ENCODE measurements at regions not wholly inside any gene's neighbourhood (a gene's known extent, or its start where the extent isn't known, plus 50 kb on each side); places are given as distances from the start of the nearest gene placed in this dataset.
"Not testable (repeated sequence)": the region's sequence is repeated elsewhere in the genome, so short reads cannot be mapped to it uniquely, and the experiment has no call there.

DNA sequence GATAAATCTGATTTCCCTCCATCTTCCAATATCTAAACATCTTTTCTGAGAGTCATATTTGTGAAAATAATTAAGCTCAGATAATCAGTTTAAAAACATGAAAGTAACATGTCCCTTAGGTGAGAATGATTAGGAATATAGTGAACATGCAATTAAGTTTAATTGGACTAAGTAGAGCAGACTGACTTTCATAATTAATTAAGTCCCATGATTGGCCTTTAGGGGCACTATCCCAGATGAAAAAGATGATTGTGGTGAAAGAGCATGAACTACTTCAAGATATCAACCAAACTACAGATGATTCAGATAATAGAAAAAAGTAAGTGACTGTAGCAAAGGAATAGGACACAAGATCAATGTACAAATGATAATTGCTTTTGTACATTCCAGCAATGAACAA lies 758.8 kb downstream of the STIM2 start:
- DNase-seq (ENCODE audit: low read depth in 4 of 4, low spot score in 3 of 4): no peak

GRCh38 chr4:27620886-27621285 lies 760.2 kb downstream of the STIM2 start:
- no peak for DNase-seq (ENCODE audit: low read depth in 4 of 4, low spot score in 3 of 4)

DNA sequence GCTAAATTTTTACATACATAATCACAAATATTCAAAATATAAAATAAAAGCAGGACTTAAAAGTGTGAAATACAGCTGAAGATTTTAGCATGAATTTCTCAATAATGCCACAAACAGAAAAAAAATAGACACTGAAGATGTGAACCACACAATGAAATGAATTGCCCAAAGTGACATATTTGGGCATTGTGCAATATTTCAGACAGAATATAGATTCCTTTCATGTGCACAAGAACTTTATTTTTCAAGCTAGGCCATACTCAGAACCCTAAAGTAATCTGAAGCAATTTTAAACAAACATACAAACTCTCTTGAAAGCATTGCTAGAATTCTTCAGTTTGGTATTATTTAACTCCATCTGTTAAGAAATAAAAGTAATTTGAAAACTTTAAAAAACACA lies 764.1 kb downstream of the STIM2 start:
- DNase-seq (ENCODE audit: low read depth in 4 of 4, low spot score in 3 of 4): no peak

DNA sequence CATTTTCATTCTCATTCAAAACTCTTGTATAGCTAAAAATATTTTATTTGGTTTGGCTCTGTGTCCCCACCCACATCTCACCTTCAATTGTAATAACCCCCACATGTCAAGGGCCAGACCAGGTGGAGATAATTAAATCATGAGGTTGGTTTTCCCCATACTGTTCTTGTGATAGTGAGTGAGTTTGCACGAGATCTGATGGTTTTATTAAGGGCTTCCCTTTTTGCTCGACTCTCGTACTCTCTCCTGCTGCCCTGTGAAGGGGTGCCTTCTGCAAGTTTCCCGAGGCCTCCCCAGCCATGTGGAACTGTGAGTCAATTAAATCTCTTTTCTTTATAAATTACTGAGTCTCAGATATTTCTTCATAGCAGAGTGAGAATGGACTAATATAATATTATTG lies 768.0 kb downstream of the STIM2 start:
- DNase-seq (ENCODE audit: low read depth in 4 of 4, low spot score in 3 of 4): no peak

DNA sequence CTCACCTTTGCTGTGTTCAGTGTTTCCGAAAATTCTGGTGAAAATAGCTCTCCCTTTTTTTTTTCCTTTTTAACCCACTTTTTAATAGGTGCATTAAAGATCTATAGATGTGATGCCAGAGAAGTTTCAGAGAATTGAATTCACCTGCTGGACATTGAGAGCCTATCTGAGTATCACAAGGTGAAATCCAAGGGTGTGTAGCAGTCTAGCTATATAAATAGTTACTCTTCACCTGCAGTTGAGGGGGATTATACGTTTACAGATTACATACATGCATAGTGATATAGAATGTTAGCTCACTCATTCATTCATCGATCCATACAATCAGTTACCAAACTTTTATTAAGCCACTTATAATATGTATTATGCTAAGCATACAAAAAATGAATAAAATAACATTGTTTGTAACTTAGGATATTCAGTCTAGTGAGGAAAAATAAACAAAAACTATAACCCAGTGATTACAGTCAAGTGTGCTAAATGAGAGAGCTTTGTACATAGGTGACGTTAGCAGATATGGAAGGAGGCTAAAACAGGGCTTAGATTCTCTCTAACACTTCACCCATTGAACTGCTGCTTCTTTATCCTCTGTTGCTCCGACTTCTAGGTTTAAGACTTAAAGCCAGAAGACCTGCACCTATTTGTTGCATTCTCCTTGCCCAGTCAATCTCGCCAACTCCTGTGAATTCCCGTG lies 769.0 kb downstream of the STIM2 start:
- DNase-seq (ENCODE audit: low read depth in 4 of 4, low spot score in 3 of 4): no peak

- DNase-seq (ENCODE audit: low read depth in 4 of 4, low spot score in 3 of 4): no peak
Observed at GRCh38 chr4:27635936-27636913, 775.6 kb downstream of the STIM2 start.

- DNase-seq (ENCODE audit: low read depth in 4 of 4, low spot score in 3 of 4): no peak
Observed at GRCh38 chr4:27638163-27638915, 777.7 kb downstream of the STIM2 start.

DNA sequence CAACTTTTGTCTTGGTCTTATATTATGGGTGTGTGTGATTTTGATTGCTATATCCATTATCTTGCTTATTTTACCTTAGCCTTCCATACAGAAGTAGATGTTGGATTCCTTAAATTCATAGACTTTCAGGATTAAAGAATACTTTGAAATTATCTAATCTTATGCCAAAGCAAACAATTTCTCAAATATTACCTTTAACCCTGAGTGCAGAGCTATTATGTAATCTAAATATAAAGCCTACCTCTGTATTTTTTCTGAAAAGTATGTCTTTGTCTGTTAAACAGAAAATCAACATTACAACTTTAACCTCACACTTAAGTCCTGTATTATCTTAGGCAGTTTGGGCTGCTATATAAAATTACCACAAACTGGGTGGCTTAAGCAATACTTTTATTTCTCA lies 782.5 kb downstream of the STIM2 start:
- no peak for DNase-seq (ENCODE audit: low read depth in 4 of 4, low spot score in 3 of 4)

GRCh38 chr4:27648416-27648815 lies 787.8 kb downstream of the STIM2 start:
- DNase-seq (ENCODE audit: low read depth in 4 of 4, low spot score in 3 of 4): no peak

DNA sequence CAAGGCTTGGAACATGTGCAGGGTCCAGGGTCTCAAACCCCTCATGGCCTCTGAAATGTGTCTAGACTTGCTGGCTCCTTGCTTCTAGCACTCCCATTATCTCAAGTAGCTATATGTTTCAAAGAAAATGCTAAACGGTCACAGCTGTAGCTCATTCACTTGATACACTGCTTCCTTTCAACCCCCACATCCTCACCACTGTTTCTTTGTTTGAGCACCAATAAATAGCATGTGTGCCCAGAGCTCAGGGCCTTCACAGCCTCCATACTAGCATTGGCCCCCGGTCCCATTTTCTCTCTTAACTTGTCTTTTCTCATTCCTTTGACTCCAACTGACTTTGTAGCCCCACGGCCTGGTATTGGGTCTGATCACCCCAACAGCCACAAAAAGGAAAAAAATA lies 801.8 kb downstream of the STIM2 start:
- no peak for DNase-seq (ENCODE audit: low read depth in 4 of 4, low spot score in 3 of 4)

GRCh38 chr4:27666943-27667342 lies 806.3 kb downstream of the STIM2 start:
- DNase-seq (ENCODE audit: low read depth in 4 of 4, low spot score in 3 of 4): no peak

GRCh38 chr4:27668001-27668400 lies 807.4 kb downstream of the STIM2 start:
- no peak for DNase-seq (ENCODE audit: low read depth in 4 of 4, low spot score in 3 of 4)

DNA sequence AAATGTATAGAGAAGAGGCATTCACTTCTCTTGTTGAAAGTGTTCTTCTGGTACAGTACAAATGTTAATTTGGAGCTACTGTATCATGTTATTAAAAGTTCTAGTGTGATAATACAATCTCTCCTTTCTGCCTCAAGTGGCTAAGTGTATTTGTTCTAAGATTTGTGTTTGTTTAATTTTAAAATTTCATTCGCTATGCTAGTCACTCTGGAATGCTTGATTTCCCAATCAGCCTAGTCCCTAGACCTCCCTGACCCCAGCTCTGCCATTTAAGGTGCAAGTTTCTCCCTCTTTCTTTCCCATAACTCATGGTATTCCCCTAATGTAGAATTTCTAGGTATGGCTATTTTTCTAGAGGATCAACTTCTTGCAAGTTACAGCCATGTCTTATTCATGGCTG lies 817.4 kb downstream of the STIM2 start:
- DNase-seq (ENCODE audit: low read depth in 4 of 4, low spot score in 3 of 4): no peak

GRCh38 chr4:27684610-27685011 lies 824.0 kb downstream of the STIM2 start:
- DNase-seq (ENCODE audit: low read depth in 4 of 4, low spot score in 3 of 4): peak in 3 of 4 donors; percentile 29 to 36 (median 32)

DNA sequence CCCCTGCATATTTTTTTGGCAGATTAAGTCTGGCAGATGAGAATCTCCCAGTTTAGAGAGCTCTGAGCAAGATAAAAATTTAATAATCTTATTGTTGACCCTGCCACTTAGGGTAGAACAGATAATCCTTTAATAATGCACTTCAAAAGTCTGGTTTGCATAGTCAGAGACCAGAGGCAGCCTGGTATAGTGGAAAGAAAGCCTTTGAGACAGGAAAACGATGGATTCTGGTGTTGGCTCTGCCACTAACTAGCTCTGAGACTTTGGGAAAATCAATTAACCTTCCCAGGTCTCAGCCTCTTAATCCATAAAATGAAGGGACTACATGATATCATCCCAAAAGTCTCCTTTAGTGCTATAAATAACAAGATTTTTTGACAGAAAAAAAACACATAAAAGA lies 824.5 kb downstream of the STIM2 start:
- DNase-seq (ENCODE audit: low read depth in 4 of 4, low spot score in 3 of 4): no peak

DNA sequence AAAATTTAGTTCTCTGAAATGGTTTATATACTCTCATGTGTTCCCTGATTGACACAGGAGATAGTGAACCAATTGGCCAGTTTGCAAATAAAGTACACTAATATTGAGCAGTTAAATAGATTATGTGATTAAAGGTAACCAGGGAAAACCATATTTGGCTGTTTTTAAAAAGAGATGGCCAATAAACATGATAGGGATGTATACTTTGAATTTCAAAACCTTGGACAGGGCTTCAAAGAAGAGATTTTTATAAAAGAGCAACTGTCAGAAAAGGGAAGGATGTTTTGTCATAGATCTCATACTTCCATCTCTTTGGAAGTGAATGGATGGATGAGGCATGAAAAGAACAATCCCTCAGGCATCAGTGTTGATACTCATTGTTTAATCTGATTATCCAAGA lies 825.3 kb downstream of the STIM2 start:
- DNase-seq (ENCODE audit: low read depth in 4 of 4, low spot score in 3 of 4): no peak

GRCh38 chr4:27692158-27692557 lies 831.5 kb downstream of the STIM2 start:
- DNase-seq (ENCODE audit: low read depth in 4 of 4, low spot score in 3 of 4): no peak

DNA sequence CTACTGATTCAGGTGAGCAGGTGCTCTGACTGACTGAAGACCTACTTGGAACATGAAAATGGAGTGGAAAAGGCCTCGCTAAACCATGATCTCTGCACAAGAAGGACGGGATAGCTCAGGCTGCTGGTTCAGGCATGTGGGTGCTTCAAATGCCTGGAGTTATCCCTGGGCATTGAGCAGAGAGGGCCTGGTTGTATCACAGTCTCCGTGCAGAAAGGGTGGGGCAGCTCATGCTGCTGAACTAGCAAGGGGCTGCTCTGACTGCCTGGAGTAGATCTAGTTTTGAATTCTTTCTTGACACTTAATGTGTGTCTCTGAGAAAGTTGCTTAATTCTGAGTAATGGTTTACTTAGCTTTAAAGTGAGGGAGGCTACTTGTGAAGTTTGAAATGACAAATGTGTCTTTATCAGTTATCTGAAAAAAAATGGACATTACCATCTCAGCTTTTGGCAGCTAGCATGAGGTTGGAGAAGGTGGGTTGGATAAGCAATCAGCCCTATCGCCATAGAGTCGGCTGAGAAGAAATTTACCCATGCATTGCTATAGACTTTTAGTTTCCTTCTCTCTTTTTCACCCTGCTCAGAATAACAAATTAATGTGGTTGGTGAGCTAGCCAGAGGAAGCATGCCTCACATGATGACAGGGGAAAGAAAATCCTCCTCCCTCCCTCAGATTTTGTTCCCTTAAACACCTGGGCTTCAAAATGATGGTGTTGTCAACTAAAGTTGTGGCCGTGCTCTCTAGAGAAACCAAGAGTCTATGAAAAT lies 832.4 kb downstream of the STIM2 start:
- no peak for DNase-seq (ENCODE audit: low read depth in 4 of 4, low spot score in 3 of 4)

- not testable (repeated sequence) for DNase-seq (ENCODE audit: low read depth in 4 of 4, low spot score in 3 of 4)
Observed at GRCh38 chr4:27696257-27696656, 835.6 kb downstream of the STIM2 start.

DNA sequence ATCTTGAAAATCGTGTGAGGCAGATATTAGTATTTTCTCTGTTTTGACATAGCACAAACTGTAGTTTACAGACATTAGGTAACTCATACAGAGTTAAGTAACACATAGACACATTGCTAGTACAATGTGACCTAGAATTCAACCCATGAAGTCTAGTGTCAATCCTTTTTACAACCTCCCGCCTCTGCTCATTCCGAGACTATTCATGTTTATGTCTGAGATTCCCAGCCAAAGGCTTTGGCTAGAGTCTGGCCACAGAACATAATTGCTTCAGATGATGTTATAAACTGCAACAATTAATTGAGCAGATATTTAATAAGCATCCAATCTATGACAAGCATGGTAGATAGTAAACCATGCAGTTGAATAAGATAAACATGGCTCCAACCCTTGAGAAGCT lies 841.0 kb downstream of the STIM2 start:
- DNase-seq (ENCODE audit: low read depth in 4 of 4, low spot score in 3 of 4): no peak
